ENCODE measurements at regions not wholly inside any gene's neighbourhood (a gene's known extent, or its start where the extent isn't known, plus 50 kb on each side); places are given as distances from the start of the nearest gene placed in this dataset.

DNA sequence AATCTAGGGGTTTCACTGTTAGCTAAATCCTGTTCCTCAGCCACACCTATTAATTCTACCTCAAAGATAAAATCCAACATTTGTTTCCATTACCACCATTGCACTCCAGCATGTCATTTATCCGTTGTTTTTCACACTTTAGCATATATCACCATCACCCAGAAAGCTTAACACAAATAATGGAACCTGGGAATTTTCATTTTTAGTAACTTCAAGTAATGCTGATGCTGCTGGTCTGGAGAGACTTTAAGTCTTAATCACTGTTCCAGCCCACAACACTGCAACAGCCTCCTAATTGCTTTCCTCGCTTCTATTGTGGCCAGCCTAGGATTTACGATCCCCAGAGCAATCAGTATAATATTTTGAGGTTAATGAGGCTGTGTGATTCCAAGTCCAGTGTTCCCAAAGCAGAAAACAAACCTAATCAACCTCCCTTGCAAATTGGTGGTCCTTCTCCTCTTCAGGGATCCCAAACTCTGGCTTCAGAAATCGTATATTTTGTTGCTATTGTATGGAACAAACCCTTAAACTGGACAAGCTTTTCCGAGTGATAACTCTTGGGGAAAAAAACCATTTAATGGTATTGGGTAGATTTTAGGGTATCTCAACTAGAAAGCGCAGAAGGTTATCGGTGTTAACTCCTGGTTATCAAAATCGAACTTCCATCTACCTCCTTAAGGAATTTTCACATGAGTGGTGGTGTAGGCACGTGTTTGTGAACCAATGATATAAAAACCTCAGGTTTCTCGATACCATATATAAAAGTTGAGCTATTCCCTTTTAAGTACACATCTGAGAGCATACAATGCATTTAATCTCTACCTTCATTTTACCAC lies 50.0 kb upstream of the BOLA1 start:
- TF ChIP-seq FOXK2 (IDR thresholded peaks at IDR 0.05): no peak
- no peak for TF ChIP-seq SUZ12 (IDR thresholded peaks at IDR 0.05)
- no peak for TF ChIP-seq TARDBP (IDR thresholded peaks at IDR 0.05)
- no peak for TF ChIP-seq FOXA1 (IDR thresholded peaks at IDR 0.05)
- no peak for TF ChIP-seq BHLHE40 (IDR thresholded peaks at IDR 0.05; ENCODE audit: borderline replicate concordance)
- TF ChIP-seq FOXM1 (IDR thresholded peaks at IDR 0.05; ENCODE audit: borderline replicate concordance): no peak
- TF ChIP-seq NFRKB (IDR thresholded peaks at IDR 0.05): no peak
- TF ChIP-seq ZNF384 (IDR thresholded peaks at IDR 0.05): no peak
- no peak for TF ChIP-seq SP1 (IDR thresholded peaks at IDR 0.05)
- no peak for TF ChIP-seq ELF4 (IDR thresholded peaks at IDR 0.05)
- TF ChIP-seq, protein P1, sequence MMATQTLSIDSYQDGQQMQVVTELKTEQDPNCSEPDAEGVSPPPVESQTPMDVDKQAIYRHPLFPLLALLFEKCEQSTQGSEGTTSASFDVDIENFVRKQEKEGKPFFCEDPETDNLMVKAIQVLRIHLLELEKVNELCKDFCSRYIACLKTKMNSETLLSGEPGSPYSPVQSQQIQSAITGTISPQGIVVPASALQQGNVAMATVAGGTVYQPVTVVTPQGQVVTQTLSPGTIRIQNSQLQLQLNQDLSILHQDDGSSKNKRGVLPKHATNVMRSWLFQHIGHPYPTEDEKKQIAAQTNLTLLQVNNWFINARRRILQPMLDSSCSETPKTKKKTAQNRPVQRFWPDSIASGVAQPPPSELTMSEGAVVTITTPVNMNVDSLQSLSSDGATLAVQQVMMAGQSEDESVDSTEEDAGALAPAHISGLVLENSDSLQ (IDR thresholded peaks at IDR 0.05): no peak
